HEK293T (cell line): ENCODE measurements at regions not wholly inside any gene's neighbourhood (a gene's known extent, or its start where the extent isn't known, plus 50 kb on each side); places are given as distances from the start of the nearest gene placed in this dataset.

Experiments used
- BHLHE40 ChIP-seq: fragments of 450-650 bp; IDR thresholded peaks from 2 replicates; pipeline ENCODE4 v1.6.1; 2016; ENCODE audit warnings: mild to moderate bottlenecking, moderate library complexity, borderline replicate concordance
- FOXA1 ChIP-seq: fragments of 450-650 bp; IDR thresholded peaks from 2 replicates; pipeline ENCODE4 v1.6.1; 2016; ENCODE audit warnings: mild to moderate bottlenecking
- FOXM1 ChIP-seq: fragments of 450-650 bp; IDR thresholded peaks from 2 replicates; pipeline ENCODE4 v1.6.1; 2017; ENCODE audit warnings: mild to moderate bottlenecking, borderline replicate concordance
- L3MBTL2 ChIP-seq: fragments of 450-650 bp; conservative IDR thresholded peaks from 2 replicates; pipeline ENCODE4 v1.6.1; 2016; ENCODE audit warnings: mild to moderate bottlenecking
- SP1 ChIP-seq: fragments of 450-650 bp; IDR thresholded peaks from 2 replicates; pipeline ENCODE4 v1.6.1; 2017
- ZNF384 ChIP-seq: fragments of 450-650 bp; IDR thresholded peaks from 2 replicates; pipeline ENCODE4 v1.6.1; 2016

DNA sequence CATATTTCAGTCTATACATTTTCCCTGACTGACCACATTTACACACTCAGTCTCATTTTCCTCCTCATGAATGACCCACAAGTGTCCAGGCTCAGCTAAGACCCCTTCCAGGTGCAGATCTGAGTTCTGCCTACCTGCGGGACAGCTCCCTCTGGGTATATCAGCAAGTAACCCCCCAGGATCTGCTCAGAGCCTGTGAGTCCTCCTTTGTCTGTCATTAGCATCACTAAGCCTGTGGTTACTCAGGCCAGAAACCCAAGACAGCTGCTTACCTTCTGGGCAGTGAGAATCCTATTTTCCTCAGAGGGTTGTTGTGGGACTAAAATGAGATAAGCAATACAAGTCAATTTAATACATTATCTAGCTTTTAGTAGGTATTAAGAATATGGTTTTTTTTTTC lies 487.6 kb upstream of the BOD1L1 start:
- no peak for TF ChIP-seq FOXM1
- TF ChIP-seq L3MBTL2 = no peak
- TF ChIP-seq ZNF384 = no peak
- no peak for TF ChIP-seq BHLHE40
- no peak for TF ChIP-seq SP1
- no peak for TF ChIP-seq FOXA1
